Hematopoietic multipotent progenitor cell treated with erythropoietin and hydrocortisone succinate and interleukin-3 and kit ligand, for 17 days (in vitro differentiated cells): ENCODE measurements at regions not wholly inside any gene's neighbourhood (a gene's known extent, or its start where the extent isn't known, plus 50 kb on each side); places are given as distances from the start of the nearest gene placed in this dataset.
"Not testable (repeated sequence)": the region's sequence is repeated elsewhere in the genome, so short reads cannot be mapped to it uniquely, and the experiment has no call there.

Source experiments
- DNase-seq: peaks from one replicate; pipeline ENCODE4 v3.0.0-alpha.2; 2015; ENCODE audit warnings: low spot score

DNA sequence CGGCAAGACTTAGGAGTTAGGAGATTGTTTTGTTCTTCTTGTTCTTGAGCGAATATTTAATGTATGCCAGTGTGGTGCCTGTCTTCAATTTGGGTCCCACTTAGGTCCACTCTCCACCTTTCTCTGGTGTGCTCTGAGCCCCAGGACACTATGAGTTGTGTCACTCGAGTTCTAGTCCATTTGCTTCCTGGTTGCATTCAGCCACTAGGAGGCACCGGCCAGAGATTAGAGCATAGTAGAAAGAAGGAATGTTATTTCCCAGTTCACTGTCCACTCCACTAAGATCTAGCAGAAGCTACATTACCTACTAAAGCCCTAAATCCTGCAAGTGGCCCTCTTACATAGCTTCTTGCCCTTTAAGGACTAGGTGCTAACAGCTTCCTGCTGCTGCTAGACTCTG, 326.9 kb downstream of the NAF1 start:
- no peak for DNase-seq

GRCh38 chr4:162838671-162839070, 328.0 kb downstream of the NAF1 start:
- no peak for DNase-seq

- DNase-seq, result no peak
These were observed 329.0 kb downstream of the NAF1 start for GRCh38 chr4:162837679-162838078.

GRCh38 chr4:162837241-162837640, 329.4 kb downstream of the NAF1 start:
- DNase-seq, result no peak

DNA sequence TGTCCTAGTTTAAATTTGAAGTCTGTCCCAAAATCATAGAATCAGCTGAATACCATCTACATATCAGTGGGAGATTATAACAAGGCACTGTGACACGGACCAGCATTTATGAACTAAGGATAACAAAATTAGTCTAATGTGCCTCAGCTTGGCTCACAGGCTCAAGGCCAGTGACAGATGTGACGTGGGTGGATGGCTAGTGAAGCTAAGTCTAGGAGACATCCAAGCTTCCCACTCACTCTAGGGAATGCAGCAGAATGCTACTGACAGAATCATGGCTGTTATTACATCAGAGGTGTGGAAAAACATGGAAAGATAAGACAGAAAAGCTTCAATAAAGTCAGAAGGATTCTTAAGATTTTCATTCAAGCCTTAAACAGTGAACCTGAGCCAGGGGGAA, 329.9 kb downstream of the NAF1 start:
- DNase-seq, result no peak

DNA sequence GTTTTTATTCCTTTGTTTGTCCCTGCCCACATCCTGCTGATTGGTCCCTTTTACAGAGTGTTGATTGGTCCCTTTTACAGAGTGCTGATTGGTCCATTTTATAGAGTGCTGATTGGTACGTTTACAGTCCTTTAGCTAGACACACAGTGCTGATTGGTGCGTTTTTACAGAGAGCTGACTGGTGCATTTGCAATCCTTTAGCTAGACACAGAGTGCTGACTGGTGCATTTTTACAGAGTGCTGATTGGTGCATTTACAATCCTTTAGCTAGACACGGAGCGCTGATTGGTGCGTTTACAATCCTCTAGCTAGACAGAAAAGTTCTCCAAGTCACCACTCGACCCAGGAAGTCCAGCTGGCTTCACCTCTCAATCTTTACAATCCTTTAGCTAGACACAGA, 330.4 kb downstream of the NAF1 start:
- DNase-seq, result not testable (repeated sequence)

GRCh38 chr4:162830899-162831298, 335.8 kb downstream of the NAF1 start:
- DNase-seq, result no peak

GRCh38 chr4:162817374-162817773, 349.3 kb downstream of the NAF1 start:
- not testable (repeated sequence) for DNase-seq

- DNase-seq, result no peak
These were observed 362.3 kb downstream of the NAF1 start for GRCh38 chr4:162804351-162804924.

DNA sequence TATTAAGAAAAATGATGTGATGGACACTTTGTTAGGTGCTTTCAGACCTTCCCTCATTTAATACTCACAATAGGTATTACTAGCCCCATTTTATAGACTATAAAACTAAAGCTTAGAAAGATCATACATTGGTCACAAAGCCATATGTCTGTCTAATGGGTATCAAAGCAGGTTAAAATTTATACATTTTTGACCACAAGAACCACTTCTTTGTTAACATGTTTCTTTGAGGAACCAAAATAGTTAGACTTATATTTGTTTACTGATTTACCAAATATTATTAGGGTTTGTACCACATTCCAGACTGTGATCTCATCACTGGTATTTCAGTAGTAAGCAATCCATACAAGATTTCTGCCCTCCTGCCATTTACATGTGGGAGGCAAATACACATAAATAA, 363.3 kb downstream of the NAF1 start:
- DNase-seq, result no peak

DNA sequence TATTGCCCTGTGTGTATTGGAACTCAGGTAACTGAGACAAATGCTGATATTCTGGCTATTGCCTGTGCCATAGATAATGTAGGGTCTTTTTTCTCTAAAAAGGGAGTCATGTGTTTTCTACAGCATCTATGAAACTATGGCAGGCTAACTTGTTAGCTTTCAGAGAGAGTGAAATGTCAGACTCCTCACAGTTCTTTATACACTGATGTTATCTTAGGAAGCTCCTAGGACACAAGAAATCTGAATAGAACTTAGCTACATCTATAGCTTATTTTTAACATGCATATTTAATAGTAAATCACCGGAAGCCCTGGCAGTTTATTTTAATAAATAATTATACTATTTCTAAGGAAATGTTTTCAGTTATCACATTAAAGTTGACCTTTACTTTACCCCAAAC, 369.6 kb downstream of the NAF1 start:
- no peak for DNase-seq

- DNase-seq, result no peak
These were observed 373.1 kb downstream of the NAF1 start for GRCh38 chr4:162793571-162793970.

DNA sequence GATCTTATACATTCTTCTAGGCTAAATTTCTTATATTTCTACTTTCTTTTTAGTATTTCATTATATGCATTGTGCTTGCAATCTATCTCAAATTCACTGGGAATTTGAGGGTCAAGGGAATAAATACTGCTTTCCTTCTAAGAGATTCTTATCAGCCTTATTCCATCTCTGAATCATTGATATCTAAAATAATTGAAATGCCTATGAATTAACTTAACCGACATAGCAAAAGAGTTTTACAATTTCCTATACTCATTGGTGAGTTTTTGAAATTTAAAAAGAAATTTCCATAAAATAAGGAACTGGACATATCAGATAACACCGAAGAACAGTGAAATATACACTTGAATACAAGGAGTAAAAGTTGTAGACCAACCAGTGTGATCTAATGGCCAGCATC, 373.7 kb downstream of the NAF1 start:
- DNase-seq, result no peak

GRCh38 chr4:162791226-162791625, 375.5 kb downstream of the NAF1 start:
- DNase-seq, result no peak

- no peak for DNase-seq
These were observed 379.6 kb downstream of the NAF1 start for GRCh38 chr4:162787120-162787519.

DNA sequence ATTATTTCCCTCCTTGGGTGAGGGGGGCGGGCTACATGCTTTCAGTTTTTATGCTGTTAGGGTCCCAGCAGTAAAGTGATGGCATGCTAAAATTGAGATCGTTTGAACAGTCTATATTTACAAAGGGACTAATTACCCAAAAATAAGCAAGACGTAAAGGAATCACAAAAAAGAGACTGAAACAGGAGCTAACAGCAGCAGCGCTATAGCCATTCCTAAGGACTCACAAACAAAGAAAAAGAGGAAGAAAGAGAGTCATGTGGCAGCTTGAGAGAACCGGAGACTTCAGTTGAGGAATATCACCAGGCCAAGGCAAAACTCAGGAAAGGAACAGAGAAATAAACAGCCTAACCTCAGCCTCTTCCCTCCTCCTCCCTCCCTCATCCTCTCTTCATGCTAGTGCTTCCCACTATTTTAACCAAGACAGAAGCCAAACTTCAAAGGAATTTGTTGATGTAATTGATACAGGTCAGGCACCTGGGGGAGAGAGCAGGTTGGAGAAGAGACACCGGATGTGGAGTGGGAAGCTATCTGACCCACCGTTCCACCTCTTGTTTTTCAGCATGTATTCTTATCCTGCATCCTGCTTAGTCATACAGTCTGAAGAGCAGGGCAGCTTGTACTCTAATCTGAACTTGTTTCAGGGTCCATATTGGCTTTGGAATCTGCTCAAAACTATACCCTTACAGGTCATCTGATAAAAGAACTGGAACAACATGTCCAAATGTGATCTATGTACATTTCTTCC, 383.7 kb downstream of the NAF1 start:
- no peak for DNase-seq

- no peak for DNase-seq
These were observed 384.5 kb downstream of the NAF1 start for GRCh38 chr4:162782096-162782777.

DNA sequence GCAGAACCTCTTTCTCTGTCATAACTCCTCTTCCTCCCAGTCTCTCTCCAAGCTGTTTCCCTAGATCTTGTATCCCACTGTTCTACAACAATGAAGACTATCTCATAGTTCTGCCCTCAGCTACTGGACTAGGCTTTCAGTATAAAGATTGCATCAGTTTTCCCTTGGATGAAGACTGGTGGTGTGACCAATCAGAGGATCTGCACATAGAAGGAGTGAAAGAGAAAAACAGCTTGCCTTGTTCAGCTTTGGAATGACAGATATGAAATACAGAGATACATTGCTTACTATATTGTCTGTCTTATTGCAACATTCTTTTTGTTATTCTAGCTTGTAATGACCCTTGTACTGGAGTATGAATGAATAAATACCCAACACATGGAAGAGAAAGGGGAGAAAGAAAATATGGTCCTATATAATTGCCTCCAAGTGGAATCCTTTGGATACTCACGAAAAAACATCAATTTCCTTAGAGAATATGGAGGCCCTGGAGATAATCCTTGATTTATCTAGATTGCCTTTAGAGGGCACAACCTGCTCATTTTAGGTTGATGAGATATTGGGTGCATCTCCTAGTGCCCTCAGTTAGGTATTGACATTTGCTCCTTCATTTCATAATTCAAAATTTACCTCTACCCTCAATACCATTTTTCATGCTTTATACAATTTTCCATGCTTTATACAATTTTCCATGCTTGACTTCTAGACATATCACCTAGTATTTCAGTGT, 395.8 kb downstream of the NAF1 start:
- no peak for DNase-seq

- no peak for DNase-seq
These were observed 399.6 kb downstream of the NAF1 start for GRCh38 chr4:162767083-162767482.

- no peak for DNase-seq
These were observed 404.7 kb downstream of the NAF1 start for GRCh38 chr4:162761965-162762364.

DNA sequence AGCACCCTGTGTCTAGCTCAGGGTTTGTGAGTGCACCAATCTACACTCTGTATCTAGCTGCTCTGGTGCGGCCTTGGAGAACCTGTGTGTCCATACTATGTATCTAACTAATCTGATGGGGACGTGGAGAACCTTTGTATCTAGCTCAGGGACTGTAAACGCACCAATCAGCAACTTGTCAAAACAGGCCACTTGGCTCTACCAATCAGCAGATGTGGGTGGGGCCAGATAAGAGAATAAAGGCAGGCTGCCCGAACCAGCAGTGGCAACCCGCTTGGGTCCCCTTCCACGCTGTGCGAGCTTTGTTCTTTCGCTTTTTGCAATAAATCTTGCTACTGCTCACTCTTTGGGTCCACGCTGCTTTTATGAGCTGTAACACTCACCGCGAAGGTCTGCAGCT, 426.5 kb downstream of the NAF1 start:
- DNase-seq, result not testable (repeated sequence)

DNA sequence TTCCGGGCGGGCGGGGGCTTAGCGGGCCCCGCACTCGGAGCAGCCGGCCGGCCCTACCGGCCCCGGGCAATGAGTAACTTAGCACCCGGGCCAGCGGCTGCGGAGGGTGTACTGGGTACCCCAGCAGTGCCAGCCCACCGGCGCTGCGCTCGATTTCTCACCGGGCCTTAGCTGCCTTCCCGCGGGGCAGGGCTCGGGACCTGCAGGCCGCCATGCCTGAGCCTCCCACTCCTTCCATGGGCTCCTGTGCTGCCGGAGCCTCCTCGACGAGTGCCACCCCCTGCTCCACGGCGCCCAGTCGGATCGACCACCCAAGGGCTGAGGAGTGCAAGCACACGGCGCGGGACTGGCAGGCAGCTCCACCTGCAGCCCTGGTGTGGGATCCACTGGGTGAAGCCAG, 427.1 kb downstream of the NAF1 start:
- not testable (repeated sequence) for DNase-seq

DNA sequence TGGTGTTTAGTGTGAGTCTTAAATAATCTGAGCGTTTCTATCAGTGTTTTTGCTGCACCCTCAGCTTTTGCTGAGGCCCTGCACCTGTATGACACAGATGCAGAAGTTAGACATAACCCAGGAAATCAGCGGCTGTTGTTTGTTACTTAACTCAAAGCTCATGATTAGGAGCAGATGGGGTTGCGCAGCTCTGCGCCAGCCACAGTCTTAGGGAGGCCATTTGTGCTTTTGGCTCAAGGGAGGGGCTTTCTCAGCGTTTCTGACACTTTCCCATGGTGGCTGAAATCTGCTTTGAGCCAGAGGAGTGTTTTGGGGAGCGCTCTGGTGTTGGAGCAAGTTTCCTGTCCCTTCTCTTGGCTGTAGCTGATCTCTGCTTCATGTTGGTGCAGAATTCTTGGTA, 433.8 kb downstream of the NAF1 start:
- no peak for DNase-seq
